ENCODE measurements at regions not wholly inside any gene's neighbourhood (a gene's known extent, or its start where the extent isn't known, plus 50 kb on each side); places are given as distances from the start of the nearest gene placed in this dataset.
"Not testable (repeated sequence)": the region's sequence is repeated elsewhere in the genome, so short reads cannot be mapped to it uniquely, and the experiment has no call there.

DNA sequence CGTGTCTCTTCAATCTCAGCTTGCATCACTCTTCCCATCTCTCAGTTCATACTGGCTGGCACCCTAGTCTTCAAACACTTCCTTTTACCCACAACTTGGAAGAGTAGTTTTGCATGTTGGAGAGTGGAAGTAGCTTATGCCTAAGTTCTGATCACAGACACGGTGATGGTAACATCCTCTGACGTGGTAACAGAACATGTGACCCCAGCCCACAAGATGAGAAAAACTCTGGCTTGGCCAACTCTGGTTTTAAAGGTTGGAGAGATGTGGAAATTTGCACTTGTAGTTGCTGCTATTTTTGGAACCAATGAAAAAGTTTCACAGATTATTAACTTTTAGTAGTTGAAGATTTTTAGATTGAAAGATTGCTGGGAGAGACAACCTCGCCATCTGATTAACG, 155.4 kb upstream of the SLC35G4 start:
- no peak for DNase-seq

- DNase-seq = not testable (repeated sequence)
Observed at GRCh38 chr18:11444169-11444568, 165.2 kb upstream of the SLC35G4 start.

GRCh38 chr18:11437046-11437445, 172.3 kb upstream of the SLC35G4 start:
- DNase-seq = no peak

GRCh38 chr18:11432360-11432811, 177.0 kb upstream of the SLC35G4 start:
- DNase-seq = no peak

DNA sequence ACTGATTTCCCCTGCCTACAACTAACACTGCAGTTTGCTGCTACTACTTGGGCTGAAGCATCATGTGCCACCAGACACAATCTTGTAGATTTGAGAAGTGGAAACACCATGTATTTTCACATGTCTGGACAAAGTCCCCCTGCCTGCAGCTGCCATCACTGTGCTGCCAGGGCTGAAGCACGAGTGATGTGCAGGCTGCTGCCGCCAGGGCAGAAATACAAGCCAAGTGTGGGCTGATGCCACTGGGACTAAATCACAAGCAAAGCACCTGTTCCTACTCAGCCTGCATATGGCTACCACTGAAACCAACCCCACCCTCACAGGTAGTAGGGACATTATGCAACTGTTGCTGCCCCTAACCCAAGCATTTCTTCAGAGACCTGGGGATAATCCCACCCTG, 179.5 kb upstream of the SLC35G4 start:
- no peak for DNase-seq

DNA sequence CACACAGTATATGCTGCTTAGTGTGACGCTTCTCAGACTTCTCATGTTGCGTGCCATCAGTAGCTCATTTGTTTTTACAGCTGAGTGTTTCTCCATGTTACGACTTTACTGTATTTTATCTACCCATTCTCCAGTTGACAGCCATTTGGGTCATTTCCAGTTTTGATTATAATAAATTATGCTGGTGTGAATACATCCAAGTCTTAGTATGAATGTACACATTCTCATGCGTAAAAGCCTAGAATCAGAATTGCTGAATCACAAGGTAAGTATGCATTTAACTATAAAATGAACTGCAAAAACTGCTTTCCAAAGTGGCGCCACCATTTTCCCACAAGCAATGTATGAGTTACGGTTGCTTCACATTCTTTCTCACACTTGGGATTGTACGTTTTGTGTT, 184.2 kb upstream of the SLC35G4 start:
- DNase-seq = no peak

DNA sequence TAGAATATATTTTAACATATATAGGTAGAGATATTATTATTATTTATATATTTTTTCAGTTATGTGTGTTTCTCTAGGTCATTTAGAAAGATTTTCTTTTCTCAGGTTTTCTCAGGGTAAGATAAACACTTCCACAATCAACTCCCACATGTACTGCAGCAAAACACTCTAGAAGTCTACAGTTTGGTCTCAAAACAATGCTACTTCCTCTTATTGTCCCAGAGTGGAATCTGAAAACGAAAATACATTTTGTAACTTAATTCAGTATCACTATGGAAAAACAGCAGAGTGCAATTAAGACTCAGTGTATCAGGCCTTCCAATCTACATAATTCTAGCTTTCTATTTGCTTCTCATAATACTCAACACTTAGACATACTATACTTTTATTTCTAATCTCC, 190.1 kb upstream of the SLC35G4 start:
- no peak for DNase-seq

DNA sequence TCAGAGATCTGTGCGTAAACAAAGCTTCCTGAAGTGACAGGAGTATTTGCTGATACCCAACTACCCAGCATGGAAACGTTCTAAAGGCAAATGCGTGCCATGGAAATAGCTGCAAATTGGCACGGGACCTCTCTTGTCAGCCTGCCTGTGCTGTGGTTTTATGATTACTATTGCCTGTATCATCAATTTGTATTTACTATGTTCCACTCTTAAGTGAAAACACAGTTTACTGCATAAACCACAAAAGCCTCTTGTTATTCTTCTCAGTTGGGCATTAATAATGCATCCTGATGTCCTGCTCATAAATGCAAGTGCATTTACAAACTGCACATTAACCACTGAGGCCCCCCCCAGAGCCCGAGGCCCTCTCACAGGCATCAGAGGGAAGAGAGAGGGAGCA, 196.6 kb upstream of the SLC35G4 start:
- no peak for DNase-seq

DNA sequence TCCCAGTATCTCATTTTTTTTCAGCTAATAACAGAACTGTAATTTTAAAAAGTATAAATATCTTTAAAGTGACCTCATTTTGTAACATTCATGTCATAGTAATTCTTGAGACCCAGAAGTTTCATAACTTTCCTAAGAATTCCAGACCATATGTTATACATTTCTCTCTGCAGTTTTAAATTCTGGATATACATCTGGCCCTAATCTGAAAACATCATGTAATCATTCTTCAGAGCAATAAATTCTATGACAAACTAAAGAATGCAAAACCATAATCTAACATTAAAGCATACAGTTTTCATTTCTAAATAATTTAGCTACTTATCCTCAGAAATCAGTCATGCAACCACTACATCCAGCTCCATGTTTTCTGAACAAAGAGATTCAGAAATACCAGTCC, 198.3 kb upstream of the SLC35G4 start:
- no peak for DNase-seq

DNA sequence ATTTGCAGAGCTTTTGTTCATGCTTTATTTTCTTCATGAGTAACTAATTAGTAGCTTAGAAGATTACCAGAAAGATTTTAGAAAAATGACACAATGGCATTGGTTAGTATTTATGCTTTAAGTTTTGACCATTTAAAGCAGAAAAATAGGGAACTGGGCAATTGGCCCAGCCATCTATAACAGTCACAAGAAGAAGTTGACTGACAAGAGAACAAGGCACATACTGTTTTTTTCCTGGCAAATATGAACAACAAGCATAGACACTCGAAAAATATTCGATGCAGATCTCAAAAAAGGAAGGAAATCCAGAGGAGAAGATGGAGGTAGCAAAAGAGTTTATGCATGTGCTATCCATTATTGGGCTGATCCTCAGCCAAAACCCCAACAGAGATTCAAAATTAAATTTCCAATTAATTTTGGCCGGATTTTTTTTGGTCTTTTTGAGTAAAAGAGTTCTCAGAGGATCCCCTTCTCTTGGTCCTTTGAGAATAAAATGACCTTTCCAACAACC, 200.8 kb upstream of the SLC35G4 start:
- no peak for DNase-seq

- no peak for DNase-seq
Observed at GRCh38 chr18:11407940-11408339, 201.5 kb upstream of the SLC35G4 start.

GRCh38 chr18:11405804-11406203, 203.6 kb upstream of the SLC35G4 start:
- no peak for DNase-seq

GRCh38 chr18:11400703-11401102, 208.7 kb upstream of the SLC35G4 start:
- no peak for DNase-seq

- no peak for DNase-seq
Observed at GRCh38 chr18:11398625-11399024, 210.8 kb upstream of the SLC35G4 start.

DNA sequence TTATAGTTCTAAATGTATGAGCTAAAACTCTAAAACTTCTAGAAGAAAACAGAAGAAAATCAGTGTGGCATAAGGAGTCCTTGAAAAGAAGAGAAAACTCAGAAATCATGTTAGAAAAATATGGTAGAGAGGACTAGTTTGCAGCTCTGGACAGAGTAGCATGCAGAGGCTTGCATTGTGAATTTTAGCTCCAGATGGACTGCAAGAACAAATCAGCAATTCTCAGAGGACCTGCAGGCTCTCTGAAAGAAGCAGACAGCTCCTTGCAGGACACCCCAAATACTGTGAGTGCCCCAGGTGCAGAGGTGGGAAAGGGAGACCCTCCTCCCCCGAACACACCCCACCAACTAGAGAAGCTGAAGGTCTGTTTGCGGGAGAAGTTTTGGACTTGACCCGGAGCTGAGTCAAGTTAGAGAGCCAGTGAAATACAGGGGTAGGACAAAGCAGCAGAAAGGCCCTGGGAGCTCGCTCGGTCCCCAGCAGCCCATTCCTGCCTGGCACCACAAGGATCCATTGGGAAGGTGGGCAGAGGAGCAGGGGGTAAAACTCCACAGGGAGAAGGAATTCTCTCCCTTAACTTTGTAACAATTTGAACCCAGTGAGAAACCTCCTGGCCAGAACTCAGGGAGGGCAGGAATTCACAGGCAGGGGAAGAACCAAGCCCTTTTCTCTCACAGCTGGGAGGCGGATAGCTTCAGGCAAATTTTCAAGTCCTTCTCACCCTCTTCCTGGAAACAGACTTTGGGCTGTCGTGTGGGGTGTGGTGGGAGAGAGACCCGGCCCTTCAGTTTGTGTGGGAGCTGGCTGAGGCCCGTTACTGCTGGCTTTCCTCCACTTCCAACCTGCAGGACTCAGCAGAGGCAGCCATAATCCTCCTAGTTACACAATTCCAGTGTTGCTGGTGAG, 216.2 kb upstream of the SLC35G4 start:
- no peak for DNase-seq

- no peak for DNase-seq
Observed at GRCh38 chr18:11392292-11392691, 217.1 kb upstream of the SLC35G4 start.

DNA sequence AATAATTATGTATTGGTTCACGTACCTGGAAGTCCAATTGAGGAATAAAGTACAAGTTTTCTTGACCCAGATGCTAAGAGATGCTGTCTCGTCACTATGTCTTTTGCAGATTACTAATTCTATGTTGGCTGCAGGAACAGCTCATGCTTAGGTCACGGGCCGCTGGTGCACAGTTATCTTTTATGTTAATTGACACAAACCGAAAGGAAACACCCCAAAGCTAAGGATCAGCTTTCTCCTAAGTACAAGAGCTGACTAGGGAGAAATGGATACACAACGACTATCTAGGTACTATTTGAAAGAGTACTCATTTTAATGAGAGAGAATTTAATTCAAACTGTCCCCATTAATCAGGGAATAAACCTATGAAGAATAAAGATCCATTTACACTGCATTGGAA, 217.7 kb upstream of the SLC35G4 start:
- no peak for DNase-seq

DNA sequence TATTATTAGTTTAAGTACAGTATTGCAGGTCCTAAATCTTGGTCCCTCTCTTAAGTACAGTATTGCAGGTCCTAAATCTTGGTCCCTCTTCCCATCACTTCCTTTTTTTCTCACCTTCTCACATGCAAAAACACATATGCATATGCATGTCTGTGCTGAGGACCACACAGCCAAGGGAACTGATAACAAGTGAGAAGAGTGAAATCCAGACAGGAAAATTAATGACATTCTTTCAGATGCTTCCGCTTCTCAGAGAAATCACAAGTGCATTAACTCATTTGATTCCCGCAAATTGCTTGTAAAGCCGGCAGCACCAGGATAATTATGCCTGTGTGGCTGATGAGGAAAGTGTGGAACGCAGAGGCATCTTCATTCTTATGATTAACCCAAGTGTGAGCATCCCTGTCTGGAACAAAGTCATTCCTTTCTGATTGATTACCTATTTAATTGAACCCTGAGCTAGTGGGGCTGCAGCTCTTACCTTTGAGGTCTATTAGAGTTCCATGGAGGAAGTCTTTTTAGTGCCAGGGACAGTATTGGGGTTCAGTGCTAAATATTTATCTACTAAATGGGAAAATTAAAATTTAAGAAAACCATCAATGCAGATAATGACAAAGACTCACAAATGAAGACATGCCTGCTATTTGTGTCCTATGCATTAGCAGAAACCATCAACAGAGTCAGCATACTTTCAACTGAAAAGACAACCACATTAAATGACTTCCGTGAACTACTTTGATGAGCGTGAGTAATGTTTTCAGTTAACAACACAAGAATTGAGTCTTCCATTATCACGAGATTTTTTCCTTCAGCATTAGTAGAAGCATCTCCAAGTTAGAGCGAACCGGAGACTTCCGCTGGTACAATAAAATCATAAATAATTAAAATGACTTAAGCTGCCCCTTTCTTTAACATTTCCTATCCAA, 220.4 kb upstream of the SLC35G4 start:
- no peak for DNase-seq

DNA sequence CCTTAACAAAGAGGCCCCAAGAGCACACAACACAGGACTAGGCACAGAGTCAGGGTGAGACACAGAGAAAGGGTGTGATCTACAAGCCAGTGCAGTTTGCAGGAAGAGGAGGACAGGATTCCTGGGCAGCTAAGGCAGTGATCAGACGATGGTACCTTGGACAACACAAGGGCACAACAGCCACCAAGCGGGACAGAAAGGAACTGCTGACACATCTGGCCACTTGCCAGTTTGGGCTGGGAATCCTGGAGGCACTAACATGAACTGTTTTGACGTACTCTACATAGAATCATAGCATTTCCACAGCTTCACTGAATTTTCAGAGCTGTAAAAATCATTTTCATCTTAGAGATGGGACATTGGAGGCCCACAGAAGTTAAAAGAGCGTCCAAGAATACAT, 221.5 kb upstream of the SLC35G4 start:
- no peak for DNase-seq

GRCh38 chr18:11383381-11383780, 226.0 kb upstream of the SLC35G4 start:
- DNase-seq = no peak

- no peak for DNase-seq
Observed at GRCh38 chr18:11380968-11381367, 228.4 kb upstream of the SLC35G4 start.

DNA sequence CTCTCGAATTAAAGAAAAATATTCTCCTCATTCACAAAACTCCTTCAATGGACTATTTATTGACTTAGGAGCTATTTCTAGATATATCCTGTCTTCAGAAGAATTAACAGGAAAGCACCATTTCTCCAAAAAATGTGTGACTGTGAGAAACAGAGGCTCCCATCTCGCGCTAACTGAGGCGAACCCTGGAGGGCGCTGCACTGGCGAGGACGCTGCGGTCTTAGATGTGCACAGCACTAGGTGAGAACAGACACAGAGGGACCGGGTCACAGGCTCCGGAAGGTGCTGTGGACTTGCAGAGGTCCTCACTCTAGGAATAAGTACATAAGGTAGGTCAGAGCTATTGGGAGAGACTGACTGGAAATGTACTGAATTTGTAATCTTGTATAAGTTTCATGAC, 229.7 kb upstream of the SLC35G4 start:
- no peak for DNase-seq

DNA sequence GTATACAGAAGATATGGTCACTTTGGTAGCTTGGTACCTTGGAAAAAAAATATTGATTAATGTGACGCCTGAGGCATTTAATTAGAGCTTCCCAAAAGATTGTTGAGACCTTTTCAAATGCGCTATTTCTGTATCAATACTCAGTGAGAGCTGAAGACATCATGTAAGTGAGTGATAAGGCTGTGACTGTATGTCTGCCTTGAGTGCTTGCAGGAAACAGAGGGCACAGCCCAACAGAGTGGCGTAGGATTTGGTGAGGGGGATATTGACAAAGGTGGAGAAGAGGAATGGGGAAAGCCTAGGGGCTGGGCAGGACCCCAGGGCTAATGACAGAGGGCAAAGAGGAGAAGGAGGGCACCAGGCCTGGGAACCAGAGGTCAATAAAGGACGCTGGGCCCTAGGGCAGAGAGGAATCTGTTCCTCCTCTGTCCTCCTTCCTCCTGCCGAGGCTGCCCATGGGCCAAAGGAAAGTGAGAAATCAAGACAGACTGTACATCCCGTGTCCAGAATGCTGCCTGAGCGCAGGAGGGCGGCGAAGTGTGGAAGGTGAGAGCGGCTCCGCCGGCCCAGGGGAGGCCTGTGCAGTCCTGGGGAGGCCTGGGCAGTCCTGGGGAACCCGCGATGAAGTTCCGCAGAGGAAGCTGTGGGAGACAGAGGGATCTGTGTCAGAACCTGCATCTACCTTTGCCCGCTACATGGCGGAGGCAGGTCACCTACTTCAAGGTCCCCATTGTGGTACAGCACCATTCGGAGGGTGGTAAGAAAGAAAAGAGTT, 228.6 kb upstream of the PIEZO2 start:
- no peak for DNase-seq

Data from NCI-H524 treated with DMSO at 0.1 percent for 48 hours (cell line).